Peyer's patch (tissue), 4 donors: ENCODE measurements at regions not wholly inside any gene's neighbourhood (a gene's known extent, or its start where the extent isn't known, plus 50 kb on each side); places are given as distances from the start of the nearest gene placed in this dataset.

Experiments
- CTCF ChIP-seq, 6 experiments: fragments of 450-650 bp in 4 of 6; fragments of 200-600 bp in 2 of 6; sonication (generic) in 1 of 6; IDR thresholded peaks; one replicate each; pipeline ENCODE4 v1.5.1; 2017 to 2019; ENCODE audit warnings: antibody characterized with exemption in 6 of 6, mild to moderate bottlenecking in 3 of 6, moderate library complexity in 1 of 6
- POLR2A ChIP-seq, 2 donors: fragments of 450-650 bp; IDR thresholded peaks; one replicate each; pipeline ENCODE4 v1.5.1; 2017; ENCODE audit warnings: antibody characterized with exemption in 2 of 2, mild to moderate bottlenecking in 2 of 2, moderate library complexity in 2 of 2

- TF ChIP-seq CTCF (IDR thresholded peaks at IDR 0.05) (no peak), POLR2A (IDR thresholded peaks at IDR 0.05) (no peak)
Measured at GRCh38 chrX:150058728-150059127, 120.4 kb upstream of the EOLA2 start.
